Effector memory CD8-positive, alpha-beta T cell (primary cell): ENCODE measurements at regions not wholly inside any gene's neighbourhood (a gene's known extent, or its start where the extent isn't known, plus 50 kb on each side); places are given as distances from the start of the nearest gene placed in this dataset.
"Not testable (repeated sequence)": the region's sequence is repeated elsewhere in the genome, so short reads cannot be mapped to it uniquely, and the experiment has no call there.

ENCODE experiments used
- ATAC-seq: fragments of 150-1000 bp; cut with Tn5 transposase; replicated peaks from 2 replicates; pipeline ENCODE4 v1.10.0; 2021; ENCODE audit warnings: mild to moderate bottlenecking, moderate library complexity
- DNase-seq, 3 experiments: peaks; one replicate each; pipeline ENCODE4 v3.0.0; 2021
- H3K27ac Mint-ChIP-seq, 2 donors: one replicate each; pipeline ENCODE4 v1.8.0; 2022; ENCODE audit warnings: mild to moderate bottlenecking in 2 of 2, mixed read lengths in 2 of 2, moderate library complexity in 2 of 2
- H3K27me3 Mint-ChIP-seq, 2 donors: one replicate each; pipeline ENCODE4 v1.8.0; 2022; ENCODE audit warnings: mixed read lengths in 2 of 2
- H3K36me3 Mint-ChIP-seq: one replicate; pipeline ENCODE4 v1.8.0; 2022; ENCODE audit warnings: mild to moderate bottlenecking, moderate library complexity, mixed read lengths; ENCODE audit not compliant: insufficient read depth
- H3K4me1 Mint-ChIP-seq, 2 donors: one replicate each; pipeline ENCODE4 v1.8.0; 2022; ENCODE audit warnings: low read depth in 2 of 2, mixed read lengths in 2 of 2
- H3K4me3 Mint-ChIP-seq, 2 donors: one replicate each; pipeline ENCODE4 v1.8.0; 2022; ENCODE audit warnings: mild to moderate bottlenecking in 2 of 2, mixed read lengths in 2 of 2, moderate library complexity in 2 of 2
- H3K9me3 Mint-ChIP-seq, 2 donors: one replicate each; pipeline ENCODE4 v1.8.0; 2022; ENCODE audit warnings: mixed read lengths in 2 of 2

DNA sequence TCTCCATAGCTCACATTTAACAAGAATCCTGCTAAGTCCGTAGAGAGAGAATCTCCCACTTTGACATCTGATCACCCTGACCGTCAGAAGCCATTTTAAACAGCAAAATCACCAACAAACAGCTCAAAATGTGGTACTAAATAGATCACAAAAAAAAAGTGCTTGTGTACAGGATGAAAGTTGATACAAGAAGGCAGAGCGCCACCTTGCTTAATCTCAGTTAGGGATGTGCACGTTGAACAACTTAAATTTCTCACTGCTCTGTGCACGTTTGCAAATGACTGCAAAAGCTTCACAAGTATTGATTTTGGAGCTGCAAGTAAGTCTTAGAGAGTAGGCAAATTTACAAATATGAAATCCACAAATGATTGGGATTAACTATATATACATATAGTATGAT is 63.1 kb upstream of the NREP start:
- no peaks in the 10 kb centered on the region for H3K27me3 Mint-ChIP-seq
- DNase-seq (no peak), ATAC-seq (no peak)
- no peak overlapping the region for H3K4me3 Mint-ChIP-seq
- H3K4me1 Mint-ChIP-seq: no peaks in the 10 kb centered on the region
- no peak overlapping the region for H3K27ac Mint-ChIP-seq
- H3K9me3 Mint-ChIP-seq: peaks cover 0 to 4% of the 10 kb centered on the region in 2 donors
- H3K36me3 Mint-ChIP-seq: no peaks in the 10 kb centered on the region

DNA sequence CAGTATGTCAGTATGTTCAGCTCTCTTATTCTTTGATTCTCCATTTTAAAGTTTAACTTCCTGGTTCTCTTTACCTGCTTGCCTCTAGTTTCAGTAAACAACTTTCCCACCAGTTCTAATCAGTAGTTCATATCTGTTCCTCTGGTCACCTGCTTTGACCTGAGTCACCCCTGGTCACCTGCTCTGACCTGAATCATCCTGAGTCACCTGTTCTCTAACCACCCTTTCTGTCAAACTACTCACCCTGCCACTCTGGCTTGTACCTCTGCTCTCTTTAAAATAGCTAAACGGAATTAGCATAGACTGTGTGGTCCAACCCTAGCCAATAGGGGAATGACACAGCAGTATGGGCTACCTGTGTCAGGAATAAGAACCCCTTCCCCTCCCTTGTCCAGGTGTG is 62.0 kb upstream of the NREP start:
- not testable (repeated sequence) for H3K4me1 Mint-ChIP-seq, H3K36me3 Mint-ChIP-seq

DNA sequence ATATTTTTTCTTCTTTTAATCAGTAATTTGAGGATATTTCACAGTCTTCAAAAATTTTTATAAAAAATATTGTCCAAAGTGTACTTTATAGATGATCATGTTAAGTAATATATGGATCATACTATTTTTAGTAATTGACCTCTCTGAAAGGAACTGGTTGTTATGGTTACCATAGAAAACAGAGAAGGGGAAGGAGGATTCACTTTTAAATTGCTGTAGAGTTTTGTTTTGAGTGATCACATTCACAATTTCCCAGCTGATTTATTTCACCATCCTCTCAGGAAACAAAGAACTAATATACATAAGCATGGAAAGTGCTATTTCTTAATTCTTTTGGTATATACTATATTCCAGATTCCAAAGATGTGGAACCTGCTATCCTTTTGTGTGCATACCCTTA is 56.5 kb upstream of the NREP start:
- H3K9me3 Mint-ChIP-seq: no peaks in the 10 kb centered on the region
- H3K36me3 Mint-ChIP-seq: no peaks in the 10 kb centered on the region
- H3K27ac Mint-ChIP-seq: no peak overlapping the region
- H3K4me3 Mint-ChIP-seq: no peak overlapping the region
- DNase-seq (no peak), ATAC-seq (no peak)
- no peaks in the 10 kb centered on the region for H3K27me3 Mint-ChIP-seq
- H3K4me1 Mint-ChIP-seq: no peaks in the 10 kb centered on the region

More for the DNA sequence above, 62.0 kb upstream of the NREP start:
- not testable (repeated sequence) for ATAC-seq, H3K9me3 Mint-ChIP-seq, DNase-seq, H3K27me3 Mint-ChIP-seq, H3K4me3 Mint-ChIP-seq, H3K27ac Mint-ChIP-seq

DNA sequence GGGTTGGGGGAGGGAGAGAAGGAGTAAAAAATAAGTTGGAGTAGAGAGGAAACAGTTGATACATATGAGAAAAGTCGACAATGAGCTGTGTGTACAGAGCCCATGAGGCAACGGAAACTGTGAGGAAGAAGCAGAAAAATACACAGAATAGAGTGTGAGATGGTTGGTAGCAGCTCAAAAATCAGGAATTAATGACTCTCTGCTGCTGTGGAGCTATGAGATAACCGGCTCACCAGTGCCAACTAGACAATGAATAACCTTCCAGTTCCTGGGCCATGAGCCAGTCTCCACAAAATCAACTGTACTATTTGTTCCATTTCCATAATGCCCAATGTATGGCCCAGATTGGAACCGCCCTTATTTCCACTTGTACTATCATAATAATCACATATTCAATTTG is 53.1 kb upstream of the NREP start:
- H3K27me3 Mint-ChIP-seq: no peaks in the 10 kb centered on the region
- no peaks in the 10 kb centered on the region for H3K9me3 Mint-ChIP-seq
- no peaks in the 10 kb centered on the region for H3K4me1 Mint-ChIP-seq
- no peak overlapping the region for H3K4me3 Mint-ChIP-seq
- DNase-seq (no peak), ATAC-seq (no peak)
- H3K27ac Mint-ChIP-seq: no peak overlapping the region
- no peaks in the 10 kb centered on the region for H3K36me3 Mint-ChIP-seq
